Naive thymus-derived CD4-positive, alpha-beta T cell (primary cell): ENCODE measurements at regions not wholly inside any gene's neighbourhood (a gene's known extent, or its start where the extent isn't known, plus 50 kb on each side); places are given as distances from the start of the nearest gene placed in this dataset.
A peak's percentile ranks its signal among the peaks of the same experiment; 100 is the strongest.

Experiments
- ATAC-seq: fragments of 150-1000 bp; cut with Tn5 transposase; 2 replicates; pipeline ENCODE4 v1.10.0; 2021; ENCODE audit warnings: mild to moderate bottlenecking, moderate library complexity
- CTCF ChIA-PET: fragments of 350-600 bp; sonication (Branson Sonifier 250); formaldehyde crosslinking; loops from one replicate; lab custom pipeline; 2021; ENCODE audit warnings: antibody characterized with exemption; lab: Charles Lee
- POLR2A ChIA-PET: fragments of 350-600 bp; sonication (Branson Sonifier 250); formaldehyde crosslinking; loops from one replicate; lab custom pipeline; 2021; ENCODE audit warnings: antibody characterized with exemption, inconsistent platforms; lab: Charles Lee
- DNase-seq, 9 donors: peaks; one replicate each; pipeline versions ENCODE4 v3.0.0 to v3.0.0-alpha.2; 2020 to 2022; ENCODE audit warnings: mixed read lengths in 1 of 9
- H3K27ac ChIP-seq: one replicate; pipeline ENCODE4 v1.7.0; 2013; ENCODE audit warnings: mild to moderate bottlenecking, low read depth, low read length, moderate library complexity
- H3K27me3 ChIP-seq, 2 donors: one replicate each; pipeline ENCODE4 v1.7.0; 2013; ENCODE audit warnings: low read length in 2 of 2, mild to moderate bottlenecking in 2 of 2, moderate library complexity in 2 of 2; ENCODE audit not compliant: control insufficient read depth in 2 of 2, insufficient read depth in 2 of 2
- H3K36me3 ChIP-seq, 3 experiments: 1 replicate in 2 of 3; 2 replicates in 1 of 3; pipeline ENCODE4 v1.7.0; 2013; ENCODE audit warnings: low read length in 3 of 3, mild to moderate bottlenecking in 3 of 3, moderate library complexity in 1 of 3; ENCODE audit not compliant: insufficient read depth in 3 of 3, control insufficient read depth in 2 of 3
- H3K4me1 ChIP-seq, 2 donors: one replicate each; pipeline ENCODE4 v1.7.0; 2013; ENCODE audit warnings: low read length in 2 of 2, mild to moderate bottlenecking in 2 of 2, moderate library complexity in 1 of 2; ENCODE audit not compliant: control insufficient read depth in 2 of 2, insufficient read depth in 2 of 2
- H3K4me3 ChIP-seq: 2 replicates; pipeline ENCODE4 v1.7.0; 2013; ENCODE audit warnings: mild to moderate bottlenecking, low read length
- H3K9me3 ChIP-seq, 3 experiments: 1 replicate in 2 of 3; 2 replicates in 1 of 3; pipeline ENCODE4 v1.7.0; 2013; ENCODE audit warnings: low read length in 3 of 3; ENCODE audit not compliant: control insufficient read depth in 2 of 3
- H3K27ac Mint-ChIP-seq, 9 donors: one replicate each; pipeline ENCODE4 v1.8.0; 2020 to 2022; ENCODE audit warnings: mixed read lengths in 9 of 9, mild to moderate bottlenecking in 8 of 9, moderate library complexity in 5 of 9, inconsistent platforms in 2 of 9
- H3K27me3 Mint-ChIP-seq, 5 donors: one replicate each; pipeline ENCODE4 v1.8.0; 2021 to 2022; ENCODE audit warnings: mixed read lengths in 5 of 5, mild to moderate bottlenecking in 1 of 5
- H3K36me3 Mint-ChIP-seq, 5 donors: one replicate each; pipeline ENCODE4 v1.8.0; 2020 to 2022; ENCODE audit warnings: mixed read lengths in 5 of 5, mild to moderate bottlenecking in 3 of 5, inconsistent platforms in 1 of 5
- H3K4me1 Mint-ChIP-seq, 7 donors: one replicate each; pipeline ENCODE4 v1.8.0; 2020 to 2022; ENCODE audit warnings: mixed read lengths in 7 of 7, mild to moderate bottlenecking in 3 of 7, inconsistent platforms in 1 of 7
- H3K4me3 Mint-ChIP-seq, 10 donors: one replicate each; pipeline ENCODE4 v1.8.0; 2020 to 2022; ENCODE audit warnings: mild to moderate bottlenecking in 10 of 10, mixed read lengths in 10 of 10, moderate library complexity in 6 of 10, inconsistent platforms in 2 of 10
- H3K9me3 Mint-ChIP-seq, 11 donors: one replicate each; pipeline ENCODE4 v1.8.0; 2020 to 2022; ENCODE audit warnings: mixed read lengths in 11 of 11, mild to moderate bottlenecking in 4 of 11, inconsistent platforms in 1 of 11, moderate library complexity in 1 of 11
- intact Hi-C, 2 donors: fragments of 100-400 bp; cut with micrococcal nuclease; formaldehyde crosslinking; loops; one replicate each; pipeline ENCODE4 v1.15.1; 2023

DNA sequence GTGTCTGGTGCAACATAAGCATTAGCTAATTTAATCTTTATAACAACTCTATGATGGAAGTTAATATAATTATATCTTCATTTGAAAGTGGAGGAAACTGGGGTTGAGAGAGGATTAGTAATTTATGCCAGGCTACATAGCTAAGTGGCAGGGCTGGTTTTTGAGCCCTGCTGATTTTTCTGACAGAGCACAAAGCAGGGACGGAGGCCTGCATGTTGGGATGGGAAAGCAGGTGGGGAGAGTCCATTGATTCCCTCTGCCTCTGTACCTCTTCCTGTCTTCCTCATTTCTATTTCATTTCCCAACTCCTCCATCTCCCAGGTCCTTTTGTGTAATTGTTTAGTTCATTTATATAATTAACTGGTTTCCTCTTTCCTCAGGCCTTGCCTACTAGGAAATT, 251.6 kb upstream of the ZPLD1 start:
- CTCF ChIA-PET: interaction anchor here (0.6 to 1.1 kb wide), 2 partner anchors 13 to 46 kb away, joined by 3 to 4 read pairs; no protein-coding TSS in a partner anchor

GRCh38 chr3:102183623-102184022, 251.2 kb upstream of the ZPLD1 start:
- no peaks in the 10 kb centered on the region for H3K36me3 ChIP-seq
- ChIA-PET POLR2A (interaction anchor here (5.4 kb wide), 1 partner anchor 334 kb away, joined by 21 read pairs; the partner anchor contains the start of gene NFKBIZ), CTCF (interaction anchor here (0.6 to 1.1 kb wide), 2 partner anchors 13 to 45 kb away, joined by 3 to 4 read pairs; no protein-coding TSS in a partner anchor)
- Mint-ChIP-seq H3K4me3 (no peak overlapping the region), H3K27ac (no peak overlapping the region), H3K4me1 (peaks cover 0 to 12% (median 5%) of the 10 kb centered on the region in 7 donors), H3K9me3 (peaks cover 0 to 3% (median 0%) of the 10 kb centered on the region in 11 donors), H3K27me3 (no peaks in the 10 kb centered on the region), H3K36me3 (no peaks in the 10 kb centered on the region)
- H3K9me3 ChIP-seq: no peaks in the 10 kb centered on the region
- ATAC-seq: no peak
- no peak for DNase-seq
- no peak overlapping the region for H3K27ac ChIP-seq
- intact Hi-C loops: loop anchor here in 1 of 2 donors (5.0 kb wide), 1 partner anchor 71 kb away; no protein-coding TSS in a partner anchor
- no peak overlapping the region for H3K4me3 ChIP-seq
- H3K27me3 ChIP-seq: no peaks in the 10 kb centered on the region
- peaks cover 0 to 18% of the 10 kb centered on the region in 2 donors for H3K4me1 ChIP-seq

More for the DNA sequence above, 251.6 kb upstream of the ZPLD1 start:
- no peak overlapping the region for H3K4me3 ChIP-seq
- Mint-ChIP-seq H3K27me3 (no peaks in the 10 kb centered on the region), H3K9me3 (peaks cover 0 to 3% (median 0%) of the 10 kb centered on the region in 11 donors), H3K36me3 (no peaks in the 10 kb centered on the region), H3K4me1 (peaks cover 0 to 12% (median 5%) of the 10 kb centered on the region in 7 donors), H3K4me3 (no peak overlapping the region), H3K27ac (peak overlapping the region in 2 of 9 donors; percentile 28 to 46)
- POLR2A ChIA-PET: interaction anchor here (5.4 kb wide), 1 partner anchor 334 kb away, joined by 21 read pairs; the partner anchor contains the start of gene NFKBIZ
- H3K36me3 ChIP-seq: no peaks in the 10 kb centered on the region
- peaks cover 0 to 18% of the 10 kb centered on the region in 2 donors for H3K4me1 ChIP-seq
- intact Hi-C loops: loop anchor here in 1 of 2 donors (5.0 kb wide), 1 partner anchor 71 kb away; no protein-coding TSS in a partner anchor
- H3K9me3 ChIP-seq: no peaks in the 10 kb centered on the region
- H3K27ac ChIP-seq: no peak overlapping the region
- H3K27me3 ChIP-seq: no peaks in the 10 kb centered on the region
- DNase-seq: no peak
- no peak for ATAC-seq

DNA sequence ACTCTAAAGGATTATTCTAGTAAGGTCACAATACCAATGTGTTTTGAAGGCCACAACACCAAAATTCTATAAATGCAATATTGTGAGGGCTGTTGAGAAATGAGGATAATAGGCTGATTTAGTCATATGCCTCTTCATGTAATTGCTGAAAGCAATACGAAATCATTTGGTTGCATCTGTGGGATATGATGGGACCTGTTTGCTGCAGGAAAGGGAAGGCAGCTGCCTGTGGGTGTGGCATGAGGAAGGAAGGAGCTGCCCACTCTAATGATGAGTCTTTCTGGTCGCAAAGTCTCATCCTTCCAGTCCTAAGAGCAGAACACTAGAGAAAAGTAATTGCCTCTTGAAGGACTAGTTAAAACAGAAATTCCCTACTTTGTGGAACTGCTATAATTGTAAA, 245.3 kb upstream of the ZPLD1 start:
- Mint-ChIP-seq H3K27me3 (no peaks in the 10 kb centered on the region), H3K4me1 (peaks cover 3 to 13% (median 9%) of the 10 kb centered on the region in 7 donors), H3K36me3 (no peaks in the 10 kb centered on the region), H3K9me3 (peaks cover 0 to 3% (median 0%) of the 10 kb centered on the region in 11 donors), H3K4me3 (no peak overlapping the region), H3K27ac (peak overlapping the region in 1 of 9 donors; percentile 21)
- intact Hi-C loops: no loop called here
- H3K36me3 ChIP-seq: no peaks in the 10 kb centered on the region
- no peak for ATAC-seq
- DNase-seq: no peak
- no peak overlapping the region for H3K27ac ChIP-seq
- no peaks in the 10 kb centered on the region for H3K4me1 ChIP-seq
- H3K27me3 ChIP-seq: no peaks in the 10 kb centered on the region
- ChIA-PET POLR2A (interaction anchor here (0.6 to 0.7 kb wide), 4 partner anchors 9 to 358 kb away, joined by 3 to 6 read pairs (median 3); no protein-coding TSS in a partner anchor), CTCF (no interaction called here)
- H3K4me3 ChIP-seq: no peak overlapping the region
- H3K9me3 ChIP-seq: no peaks in the 10 kb centered on the region

DNA sequence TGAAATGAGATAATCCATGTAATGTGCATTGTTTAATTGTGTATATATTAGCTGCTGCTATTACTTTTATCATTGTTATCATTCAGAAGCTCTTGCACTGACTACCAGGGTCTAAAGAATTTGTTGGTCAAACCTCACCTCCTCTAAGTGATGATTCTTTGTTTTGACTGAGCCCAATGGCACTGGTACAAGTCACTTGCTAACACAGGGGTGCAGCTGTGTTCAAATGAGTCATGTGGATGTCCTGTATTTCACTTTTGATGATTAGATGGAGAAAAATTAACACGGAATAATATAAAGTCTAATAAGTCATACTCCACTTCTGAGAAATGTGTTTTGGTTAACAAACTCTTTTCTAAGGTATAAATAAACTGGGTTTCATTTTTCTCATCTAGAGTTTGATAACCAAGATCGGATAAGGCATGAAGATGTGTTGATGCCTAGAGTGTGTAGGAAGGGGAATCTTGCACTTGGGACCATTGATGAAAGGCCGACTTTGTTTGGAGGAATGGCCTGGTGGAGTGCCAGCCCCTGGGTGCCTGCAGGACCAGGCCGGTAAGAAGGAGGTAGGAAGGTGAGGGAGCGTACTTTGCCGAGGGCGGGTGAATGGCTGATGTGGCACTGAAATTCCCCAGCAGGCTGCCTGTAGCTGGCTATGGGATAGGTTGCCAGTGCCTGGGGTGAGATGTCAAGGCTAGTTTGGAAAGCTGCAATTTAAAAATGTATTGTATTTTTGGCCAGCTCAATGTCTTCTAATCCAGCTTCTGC, 244.7 kb upstream of the ZPLD1 start:
- intact Hi-C loops: no loop called here
- Mint-ChIP-seq H3K27ac (peak overlapping the region in 2 of 9 donors; percentile 23 to 54), H3K27me3 (no peaks in the 10 kb centered on the region), H3K4me1 (peaks cover 3 to 14% (median 9%) of the 10 kb centered on the region in 7 donors), H3K9me3 (peaks cover 0 to 3% (median 0%) of the 10 kb centered on the region in 11 donors), H3K4me3 (no peak overlapping the region), H3K36me3 (no peaks in the 10 kb centered on the region)
- Histone ChIP-seq H3K9me3 (no peaks in the 10 kb centered on the region), H3K4me1 (no peaks in the 10 kb centered on the region), H3K36me3 (no peaks in the 10 kb centered on the region), H3K27ac (no peak overlapping the region), H3K27me3 (no peaks in the 10 kb centered on the region), H3K4me3 (no peak overlapping the region)
- DNase-seq (no peak), ATAC-seq (no peak)
- ChIA-PET POLR2A (interaction anchor here (0.6 kb wide), 2 partner anchors 8 to 359 kb away, joined by 3 read pairs; no protein-coding TSS in a partner anchor), CTCF (no interaction called here)

- H3K36me3 ChIP-seq: no peaks in the 10 kb centered on the region
- DNase-seq: no peak
- no peaks in the 10 kb centered on the region for H3K9me3 ChIP-seq
- ChIA-PET CTCF (no interaction called here), POLR2A (interaction anchor here (0.6 to 1.3 kb wide), 2 partner anchors 26 to 343 kb away, joined by 3 read pairs; partner anchors contain the start of gene NFKBIZ)
- intact Hi-C loops: no loop called here
- H3K36me3 Mint-ChIP-seq: no peaks in the 10 kb centered on the region
- peaks cover 5 to 16% (median 9%) of the 10 kb centered on the region in 7 donors for H3K4me1 Mint-ChIP-seq
- no peak overlapping the region for H3K27ac ChIP-seq
- H3K4me1 ChIP-seq: no peaks in the 10 kb centered on the region
- peaks cover 0 to 3% (median 0%) of the 10 kb centered on the region in 11 donors for H3K9me3 Mint-ChIP-seq
- H3K4me3 Mint-ChIP-seq: no peak overlapping the region
- no peak overlapping the region for H3K4me3 ChIP-seq
- H3K27me3 Mint-ChIP-seq: no peaks in the 10 kb centered on the region
- no peak for ATAC-seq
- no peaks in the 10 kb centered on the region for H3K27me3 ChIP-seq
- H3K27ac Mint-ChIP-seq: no peak overlapping the region
These were observed 242.2 kb upstream of the ZPLD1 start for GRCh38 chr3:102192575-102192974.

DNA sequence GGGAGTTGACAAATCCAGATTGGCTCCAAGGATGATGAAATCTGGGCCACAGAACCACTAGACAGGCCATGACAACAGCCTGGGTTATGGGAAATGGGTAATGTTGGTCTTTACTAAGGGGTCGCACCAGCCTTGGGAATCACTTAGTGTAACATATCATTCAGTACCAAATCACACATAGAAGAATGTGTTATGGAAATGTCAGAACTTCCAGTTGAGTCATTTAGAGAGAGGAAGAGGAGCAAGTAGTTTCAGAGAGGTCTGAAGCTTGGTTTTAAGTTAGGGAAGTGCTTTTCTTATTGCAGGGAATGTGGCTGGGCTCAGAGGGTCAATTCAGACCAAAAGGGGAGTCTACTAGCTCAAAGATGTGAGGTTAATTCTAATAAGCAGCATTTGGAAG, 241.6 kb upstream of the ZPLD1 start:
- peaks cover 0 to 2% (median 0%) of the 10 kb centered on the region in 11 donors for H3K9me3 Mint-ChIP-seq
- ATAC-seq: no peak
- Histone ChIP-seq H3K4me3 (no peak overlapping the region), H3K36me3 (no peaks in the 10 kb centered on the region), H3K27ac (no peak overlapping the region), H3K9me3 (no peaks in the 10 kb centered on the region), H3K4me1 (no peaks in the 10 kb centered on the region), H3K27me3 (no peaks in the 10 kb centered on the region)
- H3K4me3 Mint-ChIP-seq: no peak overlapping the region
- H3K4me1 Mint-ChIP-seq: peaks cover 5 to 16% (median 9%) of the 10 kb centered on the region in 7 donors
- no peaks in the 10 kb centered on the region for H3K36me3 Mint-ChIP-seq
- CTCF ChIA-PET: interaction anchor here (1.2 kb wide), 1 partner anchor 18 kb away, joined by 4 read pairs; no protein-coding TSS in a partner anchor
- DNase-seq: no peak
- intact Hi-C loops: no loop called here
- POLR2A ChIA-PET: interaction anchor here (0.6 to 1.1 kb wide), 4 partner anchors 27 to 540 kb away, joined by 3 read pairs; partner anchors contain the start of gene NFKBIZ
- no peaks in the 10 kb centered on the region for H3K27me3 Mint-ChIP-seq
- H3K27ac Mint-ChIP-seq: no peak overlapping the region
